Mesenchymal stem cell (in vitro differentiated cells and primary cell): ENCODE measurements at regions not wholly inside any gene's neighbourhood (a gene's known extent, or its start where the extent isn't known, plus 50 kb on each side); places are given as distances from the start of the nearest gene placed in this dataset.

Experiments used
- DNase-seq: peaks from one replicate; pipeline ENCODE4 v3.0.0-alpha.2; 2013
- H2AFZ ChIP-seq: one replicate; pipeline ENCODE4 v1.6.1; 2013; ENCODE audit warnings: low read depth, mild to moderate bottlenecking, control low read depth, inconsistent platforms, low read length, moderate library complexity
- H2AK5ac ChIP-seq: 2 replicates; pipeline ENCODE4 v1.6.1; 2013; ENCODE audit warnings: low read length, moderate library complexity, mild to moderate bottlenecking, inconsistent platforms; ENCODE audit not compliant: severe bottlenecking
- H2BK120ac ChIP-seq: one replicate; pipeline ENCODE4 v1.6.1; 2013; ENCODE audit warnings: low read depth, mild to moderate bottlenecking, inconsistent platforms, low read length, moderate library complexity
- H2BK12ac ChIP-seq, 2 experiments: one replicate each; pipeline ENCODE4 v1.6.1; 2013; ENCODE audit warnings: inconsistent platforms in 2 of 2, low read length in 2 of 2, mild to moderate bottlenecking in 2 of 2, moderate library complexity in 2 of 2, control low read depth in 1 of 2
- H2BK15ac ChIP-seq: one replicate; pipeline ENCODE4 v1.6.1; 2013; ENCODE audit warnings: mild to moderate bottlenecking, low read depth, inconsistent platforms; ENCODE audit not compliant: poor library complexity, severe bottlenecking
- H2BK5ac ChIP-seq: 2 replicates; pipeline ENCODE4 v1.6.1; 2013; ENCODE audit warnings: low read depth, mild to moderate bottlenecking, low read length, control low read depth, inconsistent platforms; ENCODE audit not compliant: poor library complexity, severe bottlenecking
- H3K14ac ChIP-seq, 2 experiments: one replicate each; pipeline ENCODE4 v1.6.1; 2013; ENCODE audit warnings: inconsistent platforms in 2 of 2, low read length in 2 of 2, control low read depth in 1 of 2, mild to moderate bottlenecking in 1 of 2, moderate library complexity in 1 of 2
- H3K18ac ChIP-seq, 2 experiments: one replicate each; pipeline ENCODE4 v1.6.1; 2013; ENCODE audit warnings: inconsistent platforms in 2 of 2, low read length in 2 of 2, control low read depth in 1 of 2, low read depth in 1 of 2, mild to moderate bottlenecking in 1 of 2
- H3K23ac ChIP-seq, 2 experiments: one replicate each; pipeline ENCODE4 v1.6.1; 2013; ENCODE audit warnings: inconsistent platforms in 2 of 2, low read length in 2 of 2, mild to moderate bottlenecking in 2 of 2, moderate library complexity in 2 of 2, control low read depth in 1 of 2
- H3K27ac ChIP-seq: 2 replicates; pipeline ENCODE4 v1.5.1; 2013; ENCODE audit warnings: mild to moderate bottlenecking, moderate library complexity, low read length, control low read depth, inconsistent platforms; ENCODE audit not compliant: poor library complexity, severe bottlenecking
- H3K27me3 ChIP-seq, 2 experiments: 2 replicates each; pipeline versions ENCODE4 v1.6.1 to v1.7.0; 2013; ENCODE audit warnings: low read length in 2 of 2, mild to moderate bottlenecking in 2 of 2, moderate library complexity in 2 of 2, control low read depth in 1 of 2, inconsistent platforms in 1 of 2; ENCODE audit not compliant: control insufficient read depth in 1 of 2, insufficient read depth in 1 of 2
- H3K36me3 ChIP-seq, 2 experiments: 2 replicates each; pipeline versions ENCODE4 v1.6.1 to v1.7.0; 2013; ENCODE audit warnings: low read length in 2 of 2, control low read depth in 1 of 2, inconsistent platforms in 1 of 2, low read depth in 1 of 2, mild to moderate bottlenecking in 1 of 2; ENCODE audit not compliant: insufficient read depth in 2 of 2, control insufficient read depth in 1 of 2
- H3K4ac ChIP-seq, 2 experiments: one replicate each; pipeline ENCODE4 v1.6.1; 2013; ENCODE audit warnings: inconsistent platforms in 2 of 2, low read length in 2 of 2, mild to moderate bottlenecking in 2 of 2, moderate library complexity in 2 of 2, control low read depth in 1 of 2, low read depth in 1 of 2
- H3K4me1 ChIP-seq: 2 replicates; pipeline ENCODE4 v1.6.1; 2013; ENCODE audit warnings: low read depth, low read length, control low read depth; ENCODE audit not compliant: control insufficient read depth, insufficient read depth
- H3K4me2 ChIP-seq: 2 replicates; pipeline ENCODE4 v1.6.1; 2013; ENCODE audit warnings: low read length, mild to moderate bottlenecking, inconsistent platforms; ENCODE audit not compliant: poor library complexity, severe bottlenecking
- H3K4me3 ChIP-seq, 2 experiments: 2 replicates each; pipeline versions ENCODE4 v1.5.1 to v1.7.0; 2013; ENCODE audit warnings: low read length in 2 of 2, mild to moderate bottlenecking in 2 of 2, control low read depth in 1 of 2, low read depth in 1 of 2; ENCODE audit not compliant: insufficient read depth in 1 of 2
- H3K79me1 ChIP-seq: replicated peaks from 2 replicates; pipeline ENCODE4 v1.6.1; 2013; ENCODE audit warnings: mild to moderate bottlenecking, control low read depth, low read length, inconsistent platforms; ENCODE audit not compliant: poor library complexity, severe bottlenecking
- H3K9ac ChIP-seq: 2 replicates; pipeline ENCODE4 v1.7.0; 2013; ENCODE audit warnings: mild to moderate bottlenecking, low read length, moderate library complexity
- H3K9me3 ChIP-seq: 2 replicates; pipeline ENCODE4 v1.7.0; 2013; ENCODE audit warnings: mild to moderate bottlenecking, low read length; ENCODE audit not compliant: control insufficient read depth
- H4K8ac ChIP-seq: one replicate; pipeline ENCODE4 v1.6.1; 2013; ENCODE audit warnings: inconsistent platforms, mild to moderate bottlenecking, low read length, moderate library complexity
- H4K91ac ChIP-seq: one replicate; pipeline ENCODE4 v1.6.1; 2013; ENCODE audit warnings: mild to moderate bottlenecking, low read length, inconsistent platforms
- WGBS: methylation state at CpG from one replicate; pipeline ENCODE4 v1.1.7; 2013; ENCODE audit warnings: mixed read lengths; 5-methylcytosine and 5-hydroxymethylcytosine counted together

GRCh38 chr15:66625531-66625930 lies 59.7 kb upstream of the LCTL start:
- DNase-seq = no peak
- no peaks in the 10 kb centered on the region for H3K79me1 ChIP-seq
- H3K9ac ChIP-seq = no peak overlapping the region
- no peak overlapping the region for H3K4me3 ChIP-seq
- no peak overlapping the region for H3K14ac ChIP-seq
- no peak overlapping the region for H2BK12ac ChIP-seq
- no peaks in the 10 kb centered on the region for H3K36me3 ChIP-seq
- H3K9me3 ChIP-seq = no peaks in the 10 kb centered on the region
- H3K4me1 ChIP-seq = peaks cover 12% of the 10 kb centered on the region
- H3K27me3 ChIP-seq = no peaks in the 10 kb centered on the region
- H4K91ac ChIP-seq = no peak overlapping the region
- no peak overlapping the region for H3K27ac ChIP-seq
- no peak overlapping the region for H2BK5ac ChIP-seq
- H2BK15ac ChIP-seq = no peak overlapping the region
- no peak overlapping the region for H3K4me2 ChIP-seq
- no peak overlapping the region for H2BK120ac ChIP-seq
- no peak overlapping the region for H3K23ac ChIP-seq
- no peak overlapping the region for H4K8ac ChIP-seq
- WGBS = 100% methylated on average over 1 of the region's 1 CpG
- H3K4ac ChIP-seq = no peak overlapping the region
- H2AK5ac ChIP-seq = no peak overlapping the region
- no peak overlapping the region for H3K18ac ChIP-seq
- no peak overlapping the region for H2AFZ ChIP-seq

GRCh38 chr15:66625974-66626373 lies 60.2 kb upstream of the LCTL start:
- no peak overlapping the region for H2BK12ac ChIP-seq
- H2BK15ac ChIP-seq = no peak overlapping the region
- no peak overlapping the region for H3K4me2 ChIP-seq
- no peaks in the 10 kb centered on the region for H3K9me3 ChIP-seq
- no peak overlapping the region for H2BK120ac ChIP-seq
- no peak overlapping the region for H3K4me3 ChIP-seq
- H3K14ac ChIP-seq = no peak overlapping the region
- H4K8ac ChIP-seq = no peak overlapping the region
- H3K27ac ChIP-seq = no peak overlapping the region
- no peak overlapping the region for H3K4ac ChIP-seq
- no peak overlapping the region for H3K18ac ChIP-seq
- no peak overlapping the region for H2BK5ac ChIP-seq
- no peaks in the 10 kb centered on the region for H3K36me3 ChIP-seq
- no peaks in the 10 kb centered on the region for H3K79me1 ChIP-seq
- no peak overlapping the region for H2AFZ ChIP-seq
- 88% methylated on average over 4 of the region's 4 CpGs for WGBS
- no peak overlapping the region for H3K23ac ChIP-seq
- H3K9ac ChIP-seq = no peak overlapping the region
- no peak overlapping the region for H4K91ac ChIP-seq
- no peak overlapping the region for H2AK5ac ChIP-seq
- DNase-seq = no peak
- H3K27me3 ChIP-seq = no peaks in the 10 kb centered on the region
- H3K4me1 ChIP-seq = peaks cover 15% of the 10 kb centered on the region

GRCh38 chr15:66628976-66629723 lies 63.4 kb upstream of the LCTL start:
- Histone ChIP-seq H2BK120ac (no peak overlapping the region), H3K4ac (no peak overlapping the region)
- WGBS = 75% methylated on average over 5 of the region's 8 CpGs

GRCh38 chr15:66629817-66630576 lies 64.2 kb upstream of the LCTL start:
- no peak overlapping the region for H2AFZ ChIP-seq
- DNase-seq = no peak
- peak overlapping the region; percentile 63 for H2BK15ac ChIP-seq
- no peak overlapping the region for H2BK5ac ChIP-seq
- WGBS = 88% methylated on average over 4 of the region's 4 CpGs
- no peak overlapping the region for H3K14ac ChIP-seq
- no peak overlapping the region for H2AK5ac ChIP-seq
- no peak overlapping the region for H3K4me2 ChIP-seq
- H3K79me1 ChIP-seq = no peaks in the 10 kb centered on the region
- no peaks in the 10 kb centered on the region for H3K9me3 ChIP-seq
- H3K36me3 ChIP-seq = no peaks in the 10 kb centered on the region
- H3K4me3 ChIP-seq = no peak overlapping the region
- no peak overlapping the region for H3K23ac ChIP-seq
- no peak overlapping the region for H3K18ac ChIP-seq
- peaks cover 5 to 10% of the 10 kb centered on the region in 2 experiments for H3K27me3 ChIP-seq
- H3K4ac ChIP-seq = no peak overlapping the region
- peak overlapping the region; percentile 73 for H4K91ac ChIP-seq
- peaks cover 8% of the 10 kb centered on the region for H3K4me1 ChIP-seq
- H2BK12ac ChIP-seq = peak overlapping the region in 1 of 2 experiments; percentile 46
- peak overlapping the region; percentile 85 for H4K8ac ChIP-seq
- no peak overlapping the region for H3K27ac ChIP-seq
- H2BK120ac ChIP-seq = no peak overlapping the region
- H3K9ac ChIP-seq = no peak overlapping the region

More at GRCh38 chr15:66628976-66629723, 63.4 kb upstream of the LCTL start:
- Histone ChIP-seq H2BK15ac (no peak overlapping the region), H2BK5ac (no peak overlapping the region), H3K27ac (no peak overlapping the region), H3K27me3 (peaks cover 4 to 5% of the 10 kb centered on the region in 2 experiments), H3K4me3 (no peak overlapping the region), H3K79me1 (no peaks in the 10 kb centered on the region), H3K4me2 (no peak overlapping the region), H3K23ac (no peak overlapping the region), H2AK5ac (no peak overlapping the region), H3K36me3 (no peaks in the 10 kb centered on the region), H4K91ac (no peak overlapping the region), H3K18ac (no peak overlapping the region), H2BK12ac (no peak overlapping the region), H3K4me1 (peaks cover 5% of the 10 kb centered on the region), H3K14ac (no peak overlapping the region), H4K8ac (no peak overlapping the region), H2AFZ (no peak overlapping the region), H3K9ac (no peak overlapping the region), H3K9me3 (no peaks in the 10 kb centered on the region)
- no peak for DNase-seq
